Fibroblast of lung (primary cell): ENCODE measurements at regions not wholly inside any gene's neighbourhood (a gene's known extent, or its start where the extent isn't known, plus 50 kb on each side); places are given as distances from the start of the nearest gene placed in this dataset.

Experiments
- DNase-seq, 2 donors: peaks; one replicate each; pipeline versions ENCODE4 v3.0.0 to v3.0.0-alpha.2; 2010; ENCODE audit warnings: low read depth in 2 of 2
- H2AFZ ChIP-seq: 2 replicates; pipeline ENCODE4 v1.5.1; 2012; ENCODE audit warnings: low read length, control low read depth, inconsistent platforms
- H3K27ac ChIP-seq: 2 replicates; pipeline ENCODE4 v1.5.1; 2011; ENCODE audit warnings: low read length, control low read depth; ENCODE audit not compliant: insufficient read depth
- H3K27me3 ChIP-seq: 2 replicates; pipeline ENCODE4 v1.5.1; 2011; ENCODE audit warnings: mild to moderate bottlenecking, low read length; ENCODE audit not compliant: control insufficient read depth, insufficient read depth
- H3K36me3 ChIP-seq: 2 replicates; pipeline ENCODE4 v1.5.1; 2011; ENCODE audit warnings: low read length; ENCODE audit not compliant: control insufficient read depth, insufficient read depth
- H3K4me1 ChIP-seq: 2 replicates; pipeline ENCODE4 v1.5.1; 2011; ENCODE audit warnings: low read length; ENCODE audit not compliant: control insufficient read depth, insufficient read depth; ENCODE audit errors: extremely low read depth
- H3K4me2 ChIP-seq: 2 replicates; pipeline ENCODE4 v1.5.1; 2011; ENCODE audit warnings: low read length, control low read depth; ENCODE audit not compliant: insufficient read depth; ENCODE audit errors: extremely low read depth
- H3K4me3 ChIP-seq, 4 experiments: fragments of 200-600 bp in 1 of 4; sonication (generic) in 1 of 4; replicated peaks in 1 of 4; 2 replicates each; pipeline ENCODE4 v1.5.1; 2011 to 2016; ENCODE audit warnings: low read length in 4 of 4, low read depth in 3 of 4, mild to moderate bottlenecking in 3 of 4, control low read depth in 2 of 4, inconsistent platforms in 1 of 4, mixed read lengths in 1 of 4; ENCODE audit not compliant: insufficient read depth in 1 of 4; ENCODE audit errors: control extremely low read depth in 1 of 4
- H3K79me2 ChIP-seq: 2 replicates; pipeline ENCODE4 v1.5.1; 2012; ENCODE audit warnings: mild to moderate bottlenecking, low read length, inconsistent platforms; ENCODE audit not compliant: control insufficient read depth, insufficient read depth
- H3K9ac ChIP-seq: 2 replicates; pipeline ENCODE4 v1.5.1; 2011; ENCODE audit warnings: mild to moderate bottlenecking, low read length, control low read depth; ENCODE audit not compliant: insufficient read depth
- H3K9me3 ChIP-seq: 2 replicates; pipeline ENCODE4 v1.5.1; 2012; ENCODE audit warnings: low read depth, low read length; ENCODE audit not compliant: control insufficient read depth, insufficient read depth
- H4K20me1 ChIP-seq: 2 replicates; pipeline ENCODE4 v1.5.1; 2011; ENCODE audit warnings: low read length; ENCODE audit not compliant: control insufficient read depth, insufficient read depth; ENCODE audit errors: extremely low read depth
- CTCF ChIP-seq, 2 donors: IDR thresholded peaks in 1 of 2; conservative IDR thresholded peaks in 1 of 2; 1 replicate in 1 of 2; 2 replicates in 1 of 2; pipeline ENCODE4 v1.5.1; 2011 to 2012; ENCODE audit warnings: low read length in 2 of 2, control low read depth in 1 of 2, inconsistent platforms in 1 of 2, low read depth in 1 of 2, mild to moderate bottlenecking in 1 of 2
- EZH2 ChIP-seq: IDR thresholded peaks from 2 replicates; pipeline ENCODE4 v1.5.1; 2012; ENCODE audit warnings: low read length, control low read depth, mild to moderate bottlenecking; ENCODE audit errors: missing control alignments

- no peak overlapping the region for H3K4me3 ChIP-seq
- no peak overlapping the region for H3K27ac ChIP-seq
- no peaks in the 10 kb centered on the region for H3K36me3 ChIP-seq
- H3K4me2 ChIP-seq, result no peak overlapping the region
- H3K9me3 ChIP-seq, result no peaks in the 10 kb centered on the region
- no peaks in the 10 kb centered on the region for H3K27me3 ChIP-seq
- no peaks in the 10 kb centered on the region for H3K4me1 ChIP-seq
- no peak for DNase-seq
- no peaks in the 10 kb centered on the region for H4K20me1 ChIP-seq
- no peaks in the 10 kb centered on the region for H3K79me2 ChIP-seq
- TF ChIP-seq CTCF (conservative IDR thresholded peaks at IDR 0.05 in 1 of 2, IDR thresholded peaks at IDR 0.05 in 1 of 2; ENCODE audit: low read depth in 1 of 2, low read length in 2 of 2), result no peak
- no peak for TF ChIP-seq EZH2
- H2AFZ ChIP-seq, result no peak overlapping the region
- H3K9ac ChIP-seq, result no peak overlapping the region
Observed at GRCh38 chr17:63162406-63163157, 196.5 kb downstream of the TANC2 start.

- Histone ChIP-seq H3K27me3 (no peaks in the 10 kb centered on the region), H3K4me1 (no peaks in the 10 kb centered on the region), H3K4me2 (no peak overlapping the region), H3K9me3 (no peaks in the 10 kb centered on the region), H3K27ac (no peak overlapping the region), H3K9ac (no peak overlapping the region), H2AFZ (no peak overlapping the region), H4K20me1 (no peaks in the 10 kb centered on the region), H3K79me2 (no peaks in the 10 kb centered on the region), H3K36me3 (no peaks in the 10 kb centered on the region), H3K4me3 (no peak overlapping the region)
- TF ChIP-seq CTCF (conservative IDR thresholded peaks at IDR 0.05 in 1 of 2, IDR thresholded peaks at IDR 0.05 in 1 of 2; ENCODE audit: low read depth in 1 of 2, low read length in 2 of 2), result no peak
- no peak for TF ChIP-seq EZH2
- DNase-seq, result no peak
Observed at GRCh38 chr17:63163158-63163520, 197.1 kb downstream of the TANC2 start.

- Histone ChIP-seq H3K27ac (no peak overlapping the region), H3K79me2 (no peaks in the 10 kb centered on the region), H3K4me2 (no peak overlapping the region), H3K27me3 (no peaks in the 10 kb centered on the region), H4K20me1 (no peaks in the 10 kb centered on the region), H3K36me3 (no peaks in the 10 kb centered on the region), H2AFZ (no peak overlapping the region), H3K9me3 (no peaks in the 10 kb centered on the region), H3K9ac (no peak overlapping the region), H3K4me3 (no peak overlapping the region), H3K4me1 (no peaks in the 10 kb centered on the region)
- TF ChIP-seq CTCF (conservative IDR thresholded peaks at IDR 0.05 in 1 of 2, IDR thresholded peaks at IDR 0.05 in 1 of 2; ENCODE audit: low read depth in 1 of 2, low read length in 2 of 2) (no peak), EZH2 (no peak)
- no peak for DNase-seq
Observed at GRCh38 chr17:63165400-63165799, 199.4 kb downstream of the TANC2 start.
